AG09309 (cell line): ENCODE measurements at regions not wholly inside any gene's neighbourhood (a gene's known extent, or its start where the extent isn't known, plus 50 kb on each side); places are given as distances from the start of the nearest gene placed in this dataset.

Source experiments
- DNase-seq: peaks from one replicate; pipeline ENCODE4 v3.0.0-alpha.2; 2010; ENCODE audit warnings: low read depth
- H3K4me3 ChIP-seq: 2 replicates; pipeline ENCODE4 v1.5.1; 2011; ENCODE audit warnings: mild to moderate bottlenecking, low read depth, low read length, moderate library complexity; ENCODE audit not compliant: control insufficient read depth
- CTCF ChIP-seq: IDR thresholded peaks from 2 replicates; pipeline ENCODE4 v1.5.1; 2011; ENCODE audit warnings: mild to moderate bottlenecking, low read depth, low read length, inconsistent platforms; ENCODE audit not compliant: insufficient read depth, control insufficient read depth; ENCODE audit errors: missing control alignments

GRCh38 chr9:22582221-22582620 lies 135.6 kb downstream of the DMRTA1 start:
- TF ChIP-seq CTCF = no peak
- no peak for DNase-seq
- H3K4me3 ChIP-seq = no peak overlapping the region

GRCh38 chr9:22588918-22589317 lies 142.3 kb downstream of the DMRTA1 start:
- TF ChIP-seq CTCF = no peak
- DNase-seq = no peak
- no peak overlapping the region for H3K4me3 ChIP-seq

GRCh38 chr9:22590336-22591033 lies 143.9 kb downstream of the DMRTA1 start:
- DNase-seq = no peak
- no peak overlapping the region for H3K4me3 ChIP-seq
- no peak for TF ChIP-seq CTCF

- H3K4me3 ChIP-seq = no peak overlapping the region
- DNase-seq = no peak
- no peak for TF ChIP-seq CTCF
These were observed 149.2 kb downstream of the DMRTA1 start for GRCh38 chr9:22595805-22596204.

- no peak for DNase-seq
- no peak overlapping the region for H3K4me3 ChIP-seq
These were observed 170.5 kb downstream of the DMRTA1 start for GRCh38 chr9:22617156-22617555.

GRCh38 chr9:22622815-22623214 lies 176.2 kb downstream of the DMRTA1 start:
- DNase-seq = no peak
- H3K4me3 ChIP-seq = no peak overlapping the region
- TF ChIP-seq CTCF = no peak

More at GRCh38 chr9:22617156-22617555, 170.5 kb downstream of the DMRTA1 start:
- TF ChIP-seq CTCF = no peak
